ENCODE measurements at regions not wholly inside any gene's neighbourhood (a gene's known extent, or its start where the extent isn't known, plus 50 kb on each side); places are given as distances from the start of the nearest gene placed in this dataset.
"Not testable (repeated sequence)": the region's sequence is repeated elsewhere in the genome, so short reads cannot be mapped to it uniquely, and the experiment has no call there.

DNA sequence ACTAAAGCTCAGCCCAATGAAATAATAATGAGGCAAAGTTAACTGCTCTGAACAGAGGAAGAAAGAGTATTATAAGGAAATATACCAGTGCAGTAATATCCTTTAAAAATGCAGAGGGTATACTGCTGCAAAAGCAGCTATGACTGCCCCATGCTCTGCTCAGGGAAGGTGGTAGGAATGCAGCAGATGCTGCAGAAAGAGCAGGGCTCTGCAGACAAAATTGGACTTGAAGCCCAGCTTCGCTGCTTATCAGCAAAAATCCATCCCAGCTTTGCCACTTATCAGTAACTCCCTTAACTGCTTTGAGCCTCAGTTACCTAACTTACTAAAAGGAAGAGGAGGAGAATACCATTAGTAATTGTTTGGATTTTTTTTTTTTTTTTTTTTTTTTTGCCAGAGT lies 533.8 kb upstream of the CDH5 start:
- H3K4me1 Mint-ChIP-seq: no peaks in the 10 kb centered on the region
- peak overlapping the region in 1 of 2 donors; percentile 57 for H3K27ac Mint-ChIP-seq
- DNase-seq (no peak), ATAC-seq (no peak)
- H3K27me3 Mint-ChIP-seq: no peaks in the 10 kb centered on the region
- H3K4me3 Mint-ChIP-seq: no peak overlapping the region
- H3K9me3 Mint-ChIP-seq: no peaks in the 10 kb centered on the region

DNA sequence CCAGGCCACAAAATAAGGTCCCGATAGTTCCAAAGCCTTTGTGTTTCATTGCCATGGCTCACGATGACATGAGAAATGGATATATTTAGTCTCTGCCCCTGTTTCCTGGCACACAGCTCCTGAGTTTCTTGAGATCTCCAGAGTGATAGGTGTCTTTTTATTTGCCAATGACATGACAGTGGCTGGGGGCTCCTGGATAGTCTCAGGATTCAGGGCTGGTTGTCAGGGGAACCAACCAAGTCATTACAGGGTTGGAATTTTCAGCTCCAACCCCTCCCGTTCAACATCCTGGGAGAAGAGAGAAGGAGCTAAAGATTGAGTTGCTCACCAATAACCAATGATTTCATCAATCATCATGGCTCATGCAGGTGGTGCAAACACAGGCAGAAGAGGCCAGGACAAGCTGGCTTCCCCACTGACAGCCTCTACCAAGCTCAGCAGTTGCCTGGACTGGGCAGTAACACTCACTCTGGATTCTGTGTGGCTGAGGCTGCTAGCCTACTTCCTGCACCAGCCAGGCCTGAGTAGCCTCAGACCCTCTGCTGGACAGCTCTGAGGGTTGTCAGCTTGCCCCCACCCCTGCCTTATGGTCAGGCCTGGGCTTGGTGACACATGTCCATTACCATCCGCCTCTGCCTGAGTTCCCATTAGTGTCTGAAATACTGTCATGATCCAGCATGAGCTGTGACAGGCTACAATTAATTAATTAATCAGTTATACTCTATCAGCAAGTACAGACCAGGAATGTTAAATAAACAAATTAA lies 534.4 kb upstream of the CDH5 start:
- H3K27me3 Mint-ChIP-seq: no peaks in the 10 kb centered on the region
- no peaks in the 10 kb centered on the region for H3K4me1 Mint-ChIP-seq
- ATAC-seq (no peak), DNase-seq (no peak)
- no peak overlapping the region for H3K4me3 Mint-ChIP-seq
- peak overlapping the region in 1 of 2 donors; percentile 57 for H3K27ac Mint-ChIP-seq
- H3K9me3 Mint-ChIP-seq: peaks cover 0 to 2% of the 10 kb centered on the region in 2 donors

DNA sequence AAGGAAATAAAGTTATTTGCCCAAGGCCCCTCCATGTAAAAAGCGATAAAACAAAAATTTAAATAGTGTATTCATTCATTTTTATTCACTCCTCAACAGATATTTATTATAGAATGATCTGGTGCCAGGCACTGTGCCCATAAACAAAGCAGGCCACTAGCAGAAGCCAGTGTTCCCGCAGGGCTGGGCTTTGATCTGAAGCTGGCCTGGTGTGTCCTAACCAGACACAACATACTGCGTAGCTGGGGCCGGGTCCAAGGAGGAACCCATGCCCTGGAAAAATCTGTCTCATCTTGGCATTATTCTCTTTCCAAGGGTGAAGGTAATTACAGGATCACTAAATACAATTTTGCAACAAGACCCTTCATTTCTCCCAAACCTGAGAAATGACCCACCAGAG lies 537.4 kb upstream of the CDH5 start:
- no peak overlapping the region for H3K4me3 Mint-ChIP-seq
- no peak for DNase-seq
- no peak overlapping the region for H3K27ac Mint-ChIP-seq

DNA sequence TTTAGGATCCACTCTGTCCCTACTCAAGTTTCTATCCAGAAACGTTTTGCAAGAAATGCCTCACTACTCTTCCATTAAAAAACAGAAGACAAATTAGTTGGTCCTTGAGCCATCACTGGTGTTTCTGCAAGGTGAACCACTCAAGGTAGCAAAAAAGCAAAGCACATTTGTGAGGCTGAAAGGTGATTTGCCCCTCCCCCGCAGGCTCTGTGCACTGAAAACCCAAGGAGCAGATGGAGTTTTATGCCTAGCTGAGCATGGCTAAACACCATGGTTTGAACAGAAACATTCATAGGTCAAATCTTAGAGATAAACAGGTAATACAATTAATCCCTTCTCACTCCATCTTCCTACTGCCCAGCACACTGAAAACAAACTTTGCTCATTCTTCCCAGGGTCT lies 538.2 kb upstream of the CDH5 start:
- Mint-ChIP-seq H3K27me3 (no peaks in the 10 kb centered on the region), H3K4me3 (no peak overlapping the region), H3K9me3 (peaks cover 0 to 11% of the 10 kb centered on the region in 2 donors), H3K27ac (peak overlapping the region in 1 of 2 donors; percentile 72), H3K4me1 (no peaks in the 10 kb centered on the region)
- DNase-seq (no peak), ATAC-seq (no peak)

More for the DNA sequence above, 537.4 kb upstream of the CDH5 start:
- Mint-ChIP-seq H3K9me3 (peaks cover 0 to 6% of the 10 kb centered on the region in 2 donors), H3K4me1 (no peaks in the 10 kb centered on the region), H3K27me3 (no peaks in the 10 kb centered on the region)
- no peak for ATAC-seq

DNA sequence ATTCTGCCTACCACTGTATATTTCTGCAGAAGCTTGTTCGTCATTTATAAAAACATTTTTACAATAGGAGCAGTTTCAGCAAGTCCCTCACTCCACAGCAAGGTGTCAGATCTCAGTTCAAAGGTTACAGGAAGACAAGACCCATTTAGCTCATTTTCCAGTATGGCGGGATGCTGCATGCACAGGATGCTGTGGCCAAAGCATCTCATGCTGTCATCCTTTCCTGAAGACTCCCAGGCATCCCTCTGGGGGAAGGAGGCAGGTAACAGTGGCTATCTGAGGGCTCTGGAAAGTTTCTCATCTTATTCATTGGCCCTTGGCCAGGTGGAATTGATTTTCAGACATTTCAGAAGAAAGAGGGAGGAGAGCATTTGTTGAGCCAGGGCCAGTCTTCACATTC lies 539.3 kb upstream of the CDH5 start:
- Mint-ChIP-seq H3K4me1 (no peaks in the 10 kb centered on the region), H3K9me3 (peaks cover 0 to 11% of the 10 kb centered on the region in 2 donors), H3K27me3 (no peaks in the 10 kb centered on the region), H3K4me3 (no peak overlapping the region), H3K27ac (no peak overlapping the region)
- no peak for DNase-seq
- no peak for ATAC-seq

DNA sequence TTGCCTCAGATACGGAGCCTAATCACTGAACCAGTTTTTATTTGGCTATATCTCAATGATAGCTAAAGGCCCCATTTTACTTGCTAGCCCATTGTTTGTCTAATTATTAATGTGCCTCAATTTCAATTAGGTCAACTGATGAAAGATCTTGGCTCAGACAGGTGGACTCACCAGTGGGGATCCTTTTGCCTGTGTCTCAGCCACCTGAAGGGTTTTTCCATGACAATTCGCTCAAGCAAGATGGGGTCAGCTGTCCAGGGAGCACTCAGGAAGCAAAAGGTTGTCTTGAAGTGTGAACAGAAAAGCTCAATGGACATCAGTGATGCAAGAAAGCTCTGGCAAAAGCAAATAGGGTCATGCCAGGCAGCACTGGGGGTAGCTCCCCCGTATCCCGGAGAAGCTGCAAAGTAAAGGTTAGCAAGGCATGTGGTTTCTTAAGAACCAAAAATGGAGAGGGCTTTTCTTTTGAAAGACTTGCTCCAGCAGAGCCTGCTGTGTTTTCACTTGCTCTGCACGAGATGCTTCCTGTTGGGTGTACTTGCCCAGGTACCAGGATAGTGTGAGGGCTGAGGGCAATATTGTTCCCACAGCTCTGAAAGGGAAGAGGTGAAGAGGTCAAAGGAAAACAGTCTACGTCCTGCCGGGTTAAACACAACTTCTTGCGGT lies 541.2 kb upstream of the CDH5 start:
- DNase-seq: no peak
- H3K27me3 Mint-ChIP-seq: no peaks in the 10 kb centered on the region
- ATAC-seq: no peak
- no peak overlapping the region for H3K4me3 Mint-ChIP-seq
- H3K9me3 Mint-ChIP-seq: peaks cover 0 to 11% of the 10 kb centered on the region in 2 donors
- H3K27ac Mint-ChIP-seq: no peak overlapping the region
- no peaks in the 10 kb centered on the region for H3K4me1 Mint-ChIP-seq

DNA sequence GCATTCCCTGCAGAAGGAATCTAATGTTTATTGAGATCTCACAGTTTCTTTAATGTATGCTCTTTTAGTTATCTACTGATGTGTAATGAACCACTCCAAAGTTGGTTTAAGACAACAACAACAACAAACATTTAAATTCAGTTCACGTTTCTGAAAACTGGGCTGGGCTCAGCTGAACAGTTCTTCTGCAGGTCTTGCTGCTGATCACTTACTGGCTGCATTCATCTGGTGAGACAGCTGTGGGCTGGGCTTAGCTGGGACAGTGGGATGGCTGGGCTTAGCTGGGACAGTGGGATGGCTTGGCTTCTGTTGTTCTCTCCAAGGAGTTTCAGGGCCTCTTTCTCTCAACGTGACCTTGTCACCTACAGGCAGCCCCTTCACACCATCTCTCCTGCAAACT lies 544.3 kb upstream of the CDH5 start:
- Mint-ChIP-seq H3K9me3 (peaks cover 0 to 9% of the 10 kb centered on the region in 2 donors), H3K27ac (no peak overlapping the region), H3K27me3 (no peaks in the 10 kb centered on the region), H3K4me1 (no peaks in the 10 kb centered on the region), H3K4me3 (no peak overlapping the region)
- ATAC-seq (no peak), DNase-seq (no peak)

DNA sequence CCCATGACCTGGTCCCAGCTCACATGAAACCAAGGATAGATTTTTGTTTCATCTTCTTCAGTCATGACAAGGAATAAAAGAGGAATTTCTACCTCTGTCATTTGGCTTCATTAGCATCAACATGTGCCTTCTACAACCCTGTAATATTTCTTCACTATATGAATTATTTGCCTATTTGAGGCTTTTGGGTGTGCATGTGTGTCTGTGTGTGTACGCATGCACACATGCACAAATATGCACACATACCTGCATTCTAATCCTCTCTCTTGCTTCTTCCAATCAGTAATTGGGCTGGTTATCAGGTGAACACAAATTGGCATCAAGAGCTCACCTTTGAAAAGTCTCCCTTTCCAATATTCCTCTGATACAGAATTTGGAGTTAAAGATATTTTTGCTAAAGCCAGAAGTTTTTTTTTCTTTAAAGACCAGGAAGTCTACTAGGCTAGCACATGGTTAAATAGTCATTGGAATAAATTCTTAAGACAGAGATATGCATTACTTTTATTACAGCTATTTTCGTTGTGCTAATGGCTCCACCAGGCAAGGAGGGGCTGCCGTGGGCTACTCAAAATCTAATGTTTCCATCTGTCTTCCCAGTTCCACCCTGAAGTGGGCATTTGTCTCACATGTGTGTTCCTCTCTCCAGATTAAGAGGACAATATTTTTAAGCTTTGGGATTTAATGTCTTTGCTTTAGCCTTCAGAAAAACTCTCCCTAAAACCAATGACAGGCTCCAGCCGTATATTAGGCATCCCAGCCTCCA lies 547.2 kb upstream of the CDH5 start:
- H3K9me3 Mint-ChIP-seq: peaks cover 0 to 5% of the 10 kb centered on the region in 2 donors
- H3K4me1 Mint-ChIP-seq: no peaks in the 10 kb centered on the region
- no peak overlapping the region for H3K27ac Mint-ChIP-seq
- no peak overlapping the region for H3K4me3 Mint-ChIP-seq
- no peaks in the 10 kb centered on the region for H3K27me3 Mint-ChIP-seq
- ATAC-seq (no peak), DNase-seq (no peak)

DNA sequence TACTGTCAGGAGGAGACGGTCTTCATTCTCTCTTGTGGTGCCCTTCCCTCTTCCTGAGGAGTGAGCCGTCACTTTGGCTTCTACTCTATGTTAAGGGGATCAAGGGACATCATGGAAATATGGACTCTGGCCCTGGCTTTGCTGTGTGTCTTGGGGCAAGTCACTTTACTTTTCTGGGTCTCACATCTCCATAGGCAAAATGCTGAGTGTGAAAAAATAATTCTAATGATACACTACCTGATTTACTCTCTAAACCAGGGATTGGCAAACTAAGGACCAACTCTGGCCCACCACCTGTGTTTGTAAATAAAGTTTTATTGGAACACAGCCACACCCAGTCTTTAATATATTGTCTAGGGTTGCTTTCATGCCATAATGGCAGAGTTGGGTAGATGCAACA lies 548.7 kb upstream of the CDH5 start:
- Mint-ChIP-seq H3K27ac (no peak overlapping the region), H3K27me3 (no peaks in the 10 kb centered on the region), H3K4me3 (no peak overlapping the region), H3K4me1 (no peaks in the 10 kb centered on the region), H3K9me3 (no peaks in the 10 kb centered on the region)
- no peak for DNase-seq
- no peak for ATAC-seq

DNA sequence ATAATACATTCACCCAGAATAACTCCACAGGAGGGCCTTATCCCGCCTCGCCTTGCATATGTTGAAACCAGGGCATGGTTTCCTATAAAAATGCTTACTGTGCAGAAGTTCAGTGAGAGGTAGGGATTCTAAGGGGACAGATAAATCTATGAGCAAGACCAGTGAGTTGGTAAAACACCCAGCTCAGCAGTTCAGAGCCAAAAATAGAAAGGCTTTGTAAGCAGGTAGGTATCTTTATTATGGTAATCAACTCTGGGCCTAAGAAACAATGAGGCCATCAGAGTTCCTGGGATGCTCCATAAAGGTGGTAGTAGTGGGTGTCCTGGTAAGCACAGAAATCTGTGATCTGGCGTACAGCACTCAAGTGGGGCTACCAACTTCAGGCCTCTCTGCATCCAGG lies 549.4 kb upstream of the CDH5 start:
- Mint-ChIP-seq H3K4me3 (no peak overlapping the region), H3K4me1 (no peaks in the 10 kb centered on the region), H3K27ac (no peak overlapping the region), H3K9me3 (peaks cover 0 to 7% of the 10 kb centered on the region in 2 donors), H3K27me3 (no peaks in the 10 kb centered on the region)
- no peak for ATAC-seq
- DNase-seq: no peak

DNA sequence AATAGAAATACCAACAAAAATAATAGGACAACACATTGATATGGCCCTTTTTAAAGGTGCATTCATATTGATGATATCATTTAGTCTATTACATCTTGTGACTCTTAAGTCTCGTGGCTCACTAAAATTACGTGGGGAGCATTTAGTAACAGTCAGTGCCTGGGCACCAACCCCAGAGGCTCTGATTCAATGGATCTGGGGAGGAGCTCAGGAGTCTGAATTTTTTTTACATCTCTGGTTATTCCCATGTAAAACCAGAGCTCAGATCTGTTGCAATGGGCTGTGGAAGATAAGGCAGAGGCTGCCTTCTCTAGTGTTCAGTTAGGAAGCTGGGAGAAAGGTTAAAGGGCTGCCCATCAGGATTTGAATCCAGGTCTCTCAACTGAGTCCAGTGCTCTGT lies 549.9 kb upstream of the CDH5 start:
- H3K4me1 Mint-ChIP-seq: no peaks in the 10 kb centered on the region
- ATAC-seq (no peak), DNase-seq (no peak)
- H3K27me3 Mint-ChIP-seq: no peaks in the 10 kb centered on the region
- H3K4me3 Mint-ChIP-seq: no peak overlapping the region
- H3K27ac Mint-ChIP-seq: no peak overlapping the region
- H3K9me3 Mint-ChIP-seq: peaks cover 0 to 9% of the 10 kb centered on the region in 2 donors

DNA sequence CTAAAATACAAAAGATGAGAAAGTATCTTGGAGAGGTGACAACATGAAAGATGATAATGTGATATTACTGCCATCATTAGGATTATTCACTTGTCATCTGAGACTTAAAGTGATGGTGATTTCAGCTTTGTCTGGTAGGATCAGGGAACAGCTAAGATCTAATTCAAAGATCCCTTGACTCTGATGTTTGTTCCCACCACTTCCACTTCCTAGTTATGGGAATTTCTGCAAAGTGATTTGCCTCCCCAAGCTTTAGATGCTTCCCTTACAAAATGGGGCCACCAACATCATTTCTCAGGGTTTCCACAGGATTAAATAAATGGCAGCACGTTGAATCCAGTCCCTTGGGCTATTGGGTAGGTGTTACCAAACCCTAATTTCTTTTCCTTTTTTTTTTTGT lies 550.8 kb upstream of the CDH5 start:
- Mint-ChIP-seq H3K4me3 (no peak overlapping the region), H3K27ac (no peak overlapping the region), H3K4me1 (no peaks in the 10 kb centered on the region), H3K27me3 (no peaks in the 10 kb centered on the region), H3K9me3 (peaks cover 0 to 9% of the 10 kb centered on the region in 2 donors)
- DNase-seq (no peak), ATAC-seq (no peak)

DNA sequence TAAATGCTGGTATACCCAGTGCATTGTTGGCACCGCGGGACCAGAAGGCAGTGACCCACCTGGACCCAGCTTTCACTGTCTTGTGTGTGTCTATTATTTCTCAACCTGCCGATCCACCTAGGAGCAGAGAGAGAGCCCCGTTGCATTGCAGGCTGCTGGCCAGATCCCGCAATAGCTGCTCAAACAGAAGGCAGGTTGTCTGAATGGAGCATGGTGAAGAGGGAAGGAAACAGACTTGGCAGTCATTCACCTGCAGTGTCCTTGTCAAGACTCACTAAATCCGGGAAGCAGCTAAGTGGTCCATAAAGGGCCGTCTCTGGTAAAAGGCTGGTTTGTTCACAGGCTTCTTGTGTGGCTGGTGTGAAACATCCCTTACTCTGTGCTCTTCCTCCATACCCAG lies 552.6 kb upstream of the CDH5 start:
- not testable (repeated sequence) for H3K27me3 Mint-ChIP-seq, DNase-seq, H3K27ac Mint-ChIP-seq, ATAC-seq, H3K9me3 Mint-ChIP-seq, H3K4me1 Mint-ChIP-seq, H3K4me3 Mint-ChIP-seq

DNA sequence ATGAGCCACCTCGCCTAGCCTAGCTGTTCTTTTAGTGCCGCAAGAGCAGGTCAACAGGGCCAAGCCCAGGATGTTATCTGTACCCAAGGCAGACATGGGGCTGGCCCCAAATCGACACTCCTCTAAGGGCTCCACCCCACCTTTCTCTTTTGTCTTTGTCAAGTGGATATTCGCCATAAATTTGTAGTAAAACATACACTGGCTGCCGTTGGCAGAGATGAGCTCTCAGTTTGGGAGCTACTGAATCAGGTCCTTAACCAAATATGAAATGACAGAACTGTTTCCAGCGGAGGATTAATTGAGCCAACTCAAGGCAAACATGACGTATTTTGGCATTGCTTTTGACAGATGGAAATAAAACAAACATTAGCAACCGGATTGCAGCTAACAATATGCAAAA lies 556.9 kb upstream of the CDH5 start:
- Mint-ChIP-seq H3K9me3 (peaks cover 7 to 9% of the 10 kb centered on the region in 2 donors), H3K27me3 (no peaks in the 10 kb centered on the region), H3K4me3 (no peak overlapping the region), H3K27ac (peak overlapping the region in 1 of 2 donors; percentile 18), H3K4me1 (no peaks in the 10 kb centered on the region)
- ATAC-seq (no peak), DNase-seq (no peak)

DNA sequence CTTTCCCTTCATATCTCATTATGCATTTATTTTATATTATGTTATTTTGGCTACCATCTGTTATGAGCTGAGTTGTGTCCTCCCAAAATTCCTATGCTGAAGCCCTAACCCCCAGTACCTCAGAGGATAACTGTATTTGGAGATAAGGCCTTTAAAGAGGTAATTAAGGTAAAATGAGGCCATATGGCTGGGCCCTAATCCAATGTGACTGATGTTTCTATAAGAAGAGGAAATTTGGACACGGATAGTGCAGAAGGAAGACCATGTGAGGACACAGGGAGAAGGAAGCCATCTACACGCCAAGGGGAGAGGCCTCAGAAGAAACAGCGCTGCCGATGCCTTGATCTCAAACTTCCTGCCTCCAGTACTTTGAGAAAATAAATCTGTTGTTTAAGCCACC lies 557.7 kb upstream of the CDH5 start:
- no peak overlapping the region for H3K4me3 Mint-ChIP-seq
- no peak for DNase-seq
- H3K27me3 Mint-ChIP-seq: no peaks in the 10 kb centered on the region

DNA sequence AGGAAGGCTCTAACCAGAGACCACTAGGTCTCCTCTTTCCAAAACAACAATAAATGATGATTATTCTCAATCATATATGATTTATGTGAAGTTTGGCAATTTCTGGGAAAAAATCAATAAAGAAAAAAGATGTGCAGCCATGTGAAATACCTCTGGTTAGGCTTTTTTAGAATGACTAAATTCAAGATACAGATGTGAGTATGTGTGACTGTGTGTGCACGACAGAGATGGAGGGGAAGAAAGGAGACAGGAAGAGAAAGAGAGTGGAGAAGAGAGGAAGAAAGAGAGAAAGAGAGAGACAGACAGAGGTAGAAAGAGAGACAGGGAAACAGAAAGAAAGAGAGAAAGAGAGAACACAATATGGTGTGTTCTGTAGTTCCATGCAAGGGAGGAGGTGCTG lies 558.6 kb upstream of the CDH5 start:
- H3K9me3 Mint-ChIP-seq: peaks cover 7 to 15% of the 10 kb centered on the region in 2 donors
- H3K27ac Mint-ChIP-seq: no peak overlapping the region
- no peak for DNase-seq
- no peaks in the 10 kb centered on the region for H3K27me3 Mint-ChIP-seq
- H3K4me1 Mint-ChIP-seq: no peaks in the 10 kb centered on the region
- no peak overlapping the region for H3K4me3 Mint-ChIP-seq
- no peak for ATAC-seq

More for the DNA sequence above, 557.7 kb upstream of the CDH5 start:
- no peak for ATAC-seq
- Mint-ChIP-seq H3K4me1 (no peaks in the 10 kb centered on the region), H3K27ac (no peak overlapping the region), H3K9me3 (peaks cover 7 to 15% of the 10 kb centered on the region in 2 donors)

Data from stimulated activated naive CD8-positive, alpha-beta T cell treated with anti-CD3 and anti-CD28 coated beads, Interleukin-15, amount 100 ng/mL, for 72 hours (primary cell).